HepG2 (cell line): ENCODE measurements at regions not wholly inside any gene's neighbourhood (a gene's known extent, or its start where the extent isn't known, plus 50 kb on each side); places are given as distances from the start of the nearest gene placed in this dataset.

Source experiments
- CTCF ChIP-seq: sonication (generic); formaldehyde crosslinking; IDR thresholded peaks from 2 replicates; pipeline ENCODE4 v1.5.0; 2020; ENCODE audit warnings: mild to moderate bottlenecking, missing genetic modification reagents, moderate library complexity
- ELF4 ChIP-seq: sonication (generic); formaldehyde crosslinking; IDR thresholded peaks from 2 replicates; pipeline ENCODE4 v1.5.0; 2020; ENCODE audit warnings: missing genetic modification reagents, mild to moderate bottlenecking, moderate library complexity, borderline replicate concordance
- KDM5A ChIP-seq: fragments of 200-600 bp; sonication (generic); IDR thresholded peaks from 2 replicates; pipeline ENCODE4 v1.7.0; 2018; ENCODE audit warnings: antibody characterized with exemption, mild to moderate bottlenecking, low read length, borderline replicate concordance
- ZSCAN30 ChIP-seq: sonication (generic); formaldehyde crosslinking; IDR thresholded peaks from 2 replicates; pipeline ENCODE4 v1.5.0; 2020; ENCODE audit warnings: mild to moderate bottlenecking, missing genetic modification reagents

DNA sequence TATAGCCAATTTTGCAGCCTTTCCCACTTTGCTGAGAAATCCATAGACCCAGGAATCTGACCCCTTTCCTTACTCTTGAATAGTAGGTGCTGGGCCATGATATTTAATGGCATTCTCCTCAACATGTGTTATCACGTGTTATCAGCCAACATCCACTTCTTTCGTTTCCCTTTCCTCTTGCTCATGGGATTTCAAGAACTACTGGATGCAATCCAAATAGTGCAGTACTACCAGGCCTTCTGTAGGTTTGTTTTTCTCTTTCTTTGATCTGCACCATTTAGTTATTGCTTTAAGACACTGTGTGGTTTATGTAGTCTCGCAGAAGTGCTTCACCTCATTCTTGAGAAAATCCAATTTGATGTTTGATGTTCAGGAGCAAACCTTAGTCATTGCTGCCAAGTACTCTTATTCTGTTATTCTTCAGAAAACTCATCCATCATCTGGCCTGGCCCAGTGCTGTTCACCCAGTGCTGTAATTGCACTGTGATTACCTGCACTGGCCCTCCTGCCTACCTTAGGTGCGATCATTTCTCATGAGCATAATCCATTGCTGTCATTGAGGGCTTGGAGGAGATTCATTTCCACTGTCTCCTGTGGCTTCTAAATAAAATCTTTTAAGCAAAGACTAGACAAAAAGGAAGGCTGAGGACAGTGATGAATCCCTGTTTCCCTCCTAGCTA, 315.3 kb downstream of the BMPER start:
- TF ChIP-seq CTCF (CRISPR knock-in tag) (no peak), KDM5A (no peak), ZSCAN30 (CRISPR knock-in tag) (no peak), ELF4 (CRISPR knock-in tag) (no peak)
